ENCODE measurements at regions not wholly inside any gene's neighbourhood (a gene's known extent, or its start where the extent isn't known, plus 50 kb on each side); places are given as distances from the start of the nearest gene placed in this dataset.

GRCh38 chr19:29098863-29099481 is 114.0 kb downstream of the UQCRFS1 start:
- no peak for TF ChIP-seq CBX2 (IDR thresholded peaks at IDR 0.05; ENCODE audit: borderline replicate concordance, low read depth)
- TF ChIP-seq POLR2A (IDR thresholded peaks at IDR 0.05; ENCODE audit: low read length): no peak
- TF ChIP-seq MAFK (IDR thresholded peaks at IDR 0.05; ENCODE audit: partially characterized antibody): no peak
- no peak for TF ChIP-seq RFX5 (IDR thresholded peaks at IDR 0.05)
- no peak for TF ChIP-seq CTCF (IDR thresholded peaks at IDR 0.05)
- TF ChIP-seq HMGXB4 (CRISPR knock-in tag; IDR thresholded peaks at IDR 0.05; ENCODE audit: borderline replicate concordance): no peak
- TF ChIP-seq BHLHE40 (IDR thresholded peaks at IDR 0.05; ENCODE audit: low read depth, low read length): no peak
- no peak for TF ChIP-seq ZSCAN20 (CRISPR knock-in tag; IDR thresholded peaks at IDR 0.05)
- no peak for TF ChIP-seq EHMT2 (IDR thresholded peaks at IDR 0.05; ENCODE audit: low read depth)
- no peak for TF ChIP-seq HOXA7 (CRISPR knock-in tag; IDR thresholded peaks at IDR 0.05)
- no peak for TF ChIP-seq HDAC2 (IDR thresholded peaks at IDR 0.05)
- no peak for TF ChIP-seq ELK1 (IDR thresholded peaks at IDR 0.05; ENCODE audit: low read depth, low read length)
- no peak for TF ChIP-seq JUN (IDR thresholded peaks at IDR 0.05)

Data from A549 (cell line).